OCI-LY1 (cell line): ENCODE measurements at regions not wholly inside any gene's neighbourhood (a gene's known extent, or its start where the extent isn't known, plus 50 kb on each side); places are given as distances from the start of the nearest gene placed in this dataset.
"Not testable (repeated sequence)": the region's sequence is repeated elsewhere in the genome, so short reads cannot be mapped to it uniquely, and the experiment has no call there.

Experiments used
- H2AFZ ChIP-seq: fragments of 200-600 bp; sonication (generic), shearing (Covaris generic); 2 replicates; pipeline ENCODE4 v1.6.0; 2014; ENCODE audit warnings: antibody characterized with exemption, mild to moderate bottlenecking, low read length
- H3F3A ChIP-seq: fragments of 200-600 bp; sonication (generic), shearing (Covaris generic); 2 replicates; pipeline ENCODE4 v1.6.0; 2014; ENCODE audit warnings: mild to moderate bottlenecking, antibody characterized with exemption, low read length, moderate library complexity; ENCODE audit not compliant: insufficient read depth
- H3K27ac ChIP-seq: fragments of 200-600 bp; sonication (generic); 2 replicates; pipeline ENCODE4 v1.5.1; 2014; ENCODE audit warnings: low read length, mixed run types, mild to moderate bottlenecking, low read depth; ENCODE audit not compliant: poor library complexity, severe bottlenecking
- H3K27me3 ChIP-seq: fragments of 200-600 bp; sonication (generic); 2 replicates; pipeline ENCODE4 v1.6.0; 2014; ENCODE audit warnings: antibody characterized with exemption, mild to moderate bottlenecking, low read length, moderate library complexity; ENCODE audit not compliant: insufficient read depth
- H3K36me3 ChIP-seq: fragments of 200-600 bp; sonication (generic); 2 replicates; pipeline ENCODE4 v1.6.1; 2014; ENCODE audit warnings: mild to moderate bottlenecking, antibody characterized with exemption, low read length, moderate library complexity, mixed read lengths; ENCODE audit not compliant: insufficient read depth
- H3K4me1 ChIP-seq: fragments of 200-600 bp; sonication (generic); 2 replicates; pipeline ENCODE4 v1.5.1; 2014; ENCODE audit warnings: mild to moderate bottlenecking, low read length, moderate library complexity; ENCODE audit not compliant: insufficient read depth, severe bottlenecking
- H3K4me2 ChIP-seq: fragments of 200-600 bp; sonication (generic), shearing (Covaris generic); 2 replicates; pipeline ENCODE4 v1.6.1; 2014; ENCODE audit warnings: low read length
- H3K4me3 ChIP-seq: fragments of 200-600 bp; sonication (generic); 2 replicates; pipeline ENCODE4 v1.5.1; 2014; ENCODE audit warnings: low read length, low read depth, mild to moderate bottlenecking, mixed read lengths; ENCODE audit not compliant: poor library complexity, severe bottlenecking
- H3K79me2 ChIP-seq: fragments of 200-600 bp; shearing (Covaris generic); 2 replicates; pipeline ENCODE4 v1.6.1; 2016; ENCODE audit warnings: mixed run types, low read length, mixed read lengths; ENCODE audit not compliant: insufficient read depth
- H3K9ac ChIP-seq: fragments of 200-600 bp; sonication (generic), shearing (Covaris generic); 2 replicates; pipeline ENCODE4 v1.6.1; 2014; ENCODE audit warnings: mild to moderate bottlenecking, low read length, mixed read lengths
- H3K9me2 ChIP-seq: fragments of 200-600 bp; sonication (generic), shearing (Covaris generic); 2 replicates; pipeline ENCODE4 v1.6.1; 2014; ENCODE audit warnings: low read depth, mild to moderate bottlenecking, low read length, mixed read lengths
- H3K9me3 ChIP-seq: fragments of 200-600 bp; shearing (Covaris generic); 2 replicates; pipeline ENCODE4 v1.6.1; 2014; ENCODE audit warnings: low read length, mixed read lengths
- H4K20me1 ChIP-seq: fragments of 200-600 bp; sonication (generic), shearing (Covaris generic); 2 replicates; pipeline ENCODE4 v1.6.0; 2016; ENCODE audit warnings: mild to moderate bottlenecking, low read length; ENCODE audit not compliant: insufficient read depth
- EZH2 ChIP-seq: fragments of 200-600 bp; sonication (generic), shearing (Covaris generic); IDR thresholded peaks from 2 replicates; pipeline ENCODE4 v1.8.0; 2017; ENCODE audit warnings: borderline replicate concordance, mixed run types, mild to moderate bottlenecking, antibody characterized with exemption, low read length, moderate library complexity, mixed read lengths
- TF ChIP-seq, protein P1 (sequence below): fragments of 200-600 bp; sonication (generic), shearing (Covaris generic); IDR thresholded peaks from 2 replicates; pipeline ENCODE4 v1.5.1; 2017; ENCODE audit warnings: mild to moderate bottlenecking, antibody characterized with exemption, low read length, moderate library complexity, mixed read lengths

DNA sequence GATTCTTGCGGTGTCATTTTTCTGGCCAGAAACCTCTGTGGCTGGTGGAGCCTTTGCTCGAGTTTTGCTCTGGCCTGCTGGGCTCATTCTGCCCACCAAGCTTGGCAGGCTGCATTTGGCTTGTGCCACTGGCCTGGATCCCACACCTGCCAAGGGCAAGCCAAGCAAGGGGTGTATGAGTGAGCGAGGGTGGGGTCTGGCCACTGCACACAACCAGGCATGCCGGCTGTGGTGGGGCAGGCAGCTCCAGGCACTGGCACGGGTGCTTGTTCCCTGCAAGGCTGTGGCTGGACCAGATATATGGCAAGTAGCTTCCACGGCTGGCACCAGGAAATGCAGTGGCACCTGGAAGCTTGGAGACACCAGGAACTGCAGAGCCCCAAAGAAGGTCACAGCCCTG, 68.6 kb upstream of the PPP3CA start:
- Histone ChIP-seq H3K9ac (no peak overlapping the region), H3K36me3 (no peaks in the 10 kb centered on the region), H3K27ac (no peak overlapping the region), H3K27me3 (no peaks in the 10 kb centered on the region), H3K9me2 (no peaks in the 10 kb centered on the region), H3K79me2 (no peaks in the 10 kb centered on the region), H4K20me1 (no peaks in the 10 kb centered on the region), H2AFZ (no peak overlapping the region), H3K4me1 (peaks cover 27% of the 10 kb centered on the region), H3K4me2 (no peak overlapping the region), H3K4me3 (no peak overlapping the region), H3K9me3 (no peaks in the 10 kb centered on the region), H3F3A (no peaks in the 10 kb centered on the region)
- TF ChIP-seq EZH2 = no peak
- TF ChIP-seq, protein P1, sequence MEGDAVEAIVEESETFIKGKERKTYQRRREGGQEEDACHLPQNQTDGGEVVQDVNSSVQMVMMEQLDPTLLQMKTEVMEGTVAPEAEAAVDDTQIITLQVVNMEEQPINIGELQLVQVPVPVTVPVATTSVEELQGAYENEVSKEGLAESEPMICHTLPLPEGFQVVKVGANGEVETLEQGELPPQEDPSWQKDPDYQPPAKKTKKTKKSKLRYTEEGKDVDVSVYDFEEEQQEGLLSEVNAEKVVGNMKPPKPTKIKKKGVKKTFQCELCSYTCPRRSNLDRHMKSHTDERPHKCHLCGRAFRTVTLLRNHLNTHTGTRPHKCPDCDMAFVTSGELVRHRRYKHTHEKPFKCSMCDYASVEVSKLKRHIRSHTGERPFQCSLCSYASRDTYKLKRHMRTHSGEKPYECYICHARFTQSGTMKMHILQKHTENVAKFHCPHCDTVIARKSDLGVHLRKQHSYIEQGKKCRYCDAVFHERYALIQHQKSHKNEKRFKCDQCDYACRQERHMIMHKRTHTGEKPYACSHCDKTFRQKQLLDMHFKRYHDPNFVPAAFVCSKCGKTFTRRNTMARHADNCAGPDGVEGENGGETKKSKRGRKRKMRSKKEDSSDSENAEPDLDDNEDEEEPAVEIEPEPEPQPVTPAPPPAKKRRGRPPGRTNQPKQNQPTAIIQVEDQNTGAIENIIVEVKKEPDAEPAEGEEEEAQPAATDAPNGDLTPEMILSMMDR = no peak

DNA sequence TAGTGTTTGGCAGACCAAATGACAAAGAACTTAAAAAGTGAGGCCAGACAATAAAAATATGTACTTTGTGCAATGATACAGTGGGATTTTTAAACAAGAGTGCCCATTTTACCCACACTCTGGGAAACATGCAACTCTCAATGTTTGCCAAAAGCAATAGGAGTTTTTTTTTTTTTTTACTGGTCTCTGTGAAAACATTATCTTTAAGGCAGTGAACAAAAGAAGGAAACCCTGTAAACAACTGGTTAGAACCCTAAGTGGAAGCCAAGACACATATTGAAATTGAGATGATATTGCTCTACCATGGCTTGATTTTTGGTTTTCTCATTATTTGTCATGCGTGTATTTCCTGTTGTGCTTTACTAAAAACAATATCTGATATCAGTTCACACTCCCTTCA, 67.2 kb upstream of the PPP3CA start:
- Histone ChIP-seq H3K27me3 (no peaks in the 10 kb centered on the region), H3K9ac (no peak overlapping the region), H3K9me2 (no peaks in the 10 kb centered on the region), H3F3A (no peaks in the 10 kb centered on the region), H3K4me3 (no peak overlapping the region), H2AFZ (no peak overlapping the region), H3K4me2 (no peak overlapping the region), H3K36me3 (no peaks in the 10 kb centered on the region), H3K9me3 (no peaks in the 10 kb centered on the region), H3K79me2 (no peaks in the 10 kb centered on the region), H3K4me1 (peaks cover 19% of the 10 kb centered on the region), H4K20me1 (no peaks in the 10 kb centered on the region), H3K27ac (no peak overlapping the region)
- no peak for TF ChIP-seq EZH2
- TF ChIP-seq, protein P1 = no peak

DNA sequence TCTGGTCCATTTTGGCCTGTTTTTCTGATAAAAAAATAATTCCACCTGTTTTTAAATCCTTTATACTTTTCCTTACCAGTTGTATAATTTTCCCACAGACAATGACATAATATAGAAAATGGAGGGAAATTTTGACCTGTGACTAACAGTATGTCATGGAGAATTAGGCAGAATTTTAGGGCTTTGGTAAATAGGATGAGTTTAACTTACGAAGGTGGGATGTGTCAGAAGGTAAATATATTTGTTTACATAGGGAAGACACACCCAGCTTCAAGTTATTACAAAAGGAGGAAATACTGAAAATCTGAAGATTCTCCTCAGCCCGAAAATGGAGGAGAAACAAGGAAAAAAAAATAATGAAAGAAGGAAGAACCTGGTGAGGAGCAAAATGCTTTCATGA, 64.6 kb upstream of the PPP3CA start:
- TF ChIP-seq EZH2 = no peak
- TF ChIP-seq, protein P1 = no peak
- Histone ChIP-seq H3K4me3 (no peak overlapping the region), H3K4me2 (no peak overlapping the region), H3K36me3 (no peaks in the 10 kb centered on the region), H3K27me3 (no peaks in the 10 kb centered on the region), H3K79me2 (no peaks in the 10 kb centered on the region), H3F3A (no peaks in the 10 kb centered on the region), H2AFZ (no peak overlapping the region), H3K9me3 (no peaks in the 10 kb centered on the region), H4K20me1 (no peaks in the 10 kb centered on the region), H3K9ac (no peak overlapping the region), H3K4me1 (no peaks in the 10 kb centered on the region), H3K27ac (no peak overlapping the region), H3K9me2 (no peaks in the 10 kb centered on the region)

DNA sequence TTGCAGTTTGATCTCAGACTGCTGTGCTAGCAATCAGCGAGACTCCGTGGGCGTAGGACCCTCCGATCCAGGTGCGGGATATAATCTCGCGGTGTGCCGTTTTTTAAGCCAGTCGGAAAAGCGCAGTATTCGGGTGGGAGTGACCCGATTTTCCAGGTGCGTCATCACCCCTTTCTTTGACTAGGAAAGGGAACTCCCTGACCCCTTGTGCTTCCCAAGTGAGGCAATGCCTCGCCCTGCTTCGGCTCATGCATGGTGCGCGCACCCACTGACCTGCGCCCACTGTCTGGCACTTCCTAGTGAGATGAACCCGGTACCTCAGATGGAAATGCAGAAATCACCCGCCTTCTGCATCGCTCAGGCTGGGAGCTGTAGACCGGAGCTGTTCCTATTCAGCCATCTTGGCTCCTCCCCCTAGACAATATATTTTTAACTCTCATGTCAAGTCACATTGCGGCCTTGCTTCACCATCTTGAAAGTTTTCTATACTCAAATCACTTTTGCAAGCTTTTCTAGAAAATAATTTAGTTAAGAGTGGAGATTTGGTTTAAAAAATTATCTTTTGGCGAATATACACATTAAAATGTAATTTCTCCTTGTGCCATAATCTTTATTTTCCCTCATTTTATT, 64.1 kb upstream of the PPP3CA start:
- not testable (repeated sequence) for H3K9me2 ChIP-seq, H3K9me3 ChIP-seq, H3K4me1 ChIP-seq, H3K4me3 ChIP-seq, H3K27ac ChIP-seq, H4K20me1 ChIP-seq, H3F3A ChIP-seq, H3K79me2 ChIP-seq, H3K4me2 ChIP-seq, H2AFZ ChIP-seq, H3K9ac ChIP-seq, H3K36me3 ChIP-seq, H3K27me3 ChIP-seq
